GM21737 (cell line): ENCODE measurements at regions not wholly inside any gene's neighbourhood (a gene's known extent, or its start where the extent isn't known, plus 50 kb on each side); places are given as distances from the start of the nearest gene placed in this dataset.
"Not testable (repeated sequence)": the region's sequence is repeated elsewhere in the genome, so short reads cannot be mapped to it uniquely, and the experiment has no call there.

Experiments
- ATAC-seq: cut with Tn5 transposase; IDR thresholded peaks from one replicate; pipeline ENCODE4 v1.9.1; 2021; ENCODE audit warnings: mild to moderate bottlenecking, moderate library complexity; ENCODE audit not compliant: unreplicated experiment

DNA sequence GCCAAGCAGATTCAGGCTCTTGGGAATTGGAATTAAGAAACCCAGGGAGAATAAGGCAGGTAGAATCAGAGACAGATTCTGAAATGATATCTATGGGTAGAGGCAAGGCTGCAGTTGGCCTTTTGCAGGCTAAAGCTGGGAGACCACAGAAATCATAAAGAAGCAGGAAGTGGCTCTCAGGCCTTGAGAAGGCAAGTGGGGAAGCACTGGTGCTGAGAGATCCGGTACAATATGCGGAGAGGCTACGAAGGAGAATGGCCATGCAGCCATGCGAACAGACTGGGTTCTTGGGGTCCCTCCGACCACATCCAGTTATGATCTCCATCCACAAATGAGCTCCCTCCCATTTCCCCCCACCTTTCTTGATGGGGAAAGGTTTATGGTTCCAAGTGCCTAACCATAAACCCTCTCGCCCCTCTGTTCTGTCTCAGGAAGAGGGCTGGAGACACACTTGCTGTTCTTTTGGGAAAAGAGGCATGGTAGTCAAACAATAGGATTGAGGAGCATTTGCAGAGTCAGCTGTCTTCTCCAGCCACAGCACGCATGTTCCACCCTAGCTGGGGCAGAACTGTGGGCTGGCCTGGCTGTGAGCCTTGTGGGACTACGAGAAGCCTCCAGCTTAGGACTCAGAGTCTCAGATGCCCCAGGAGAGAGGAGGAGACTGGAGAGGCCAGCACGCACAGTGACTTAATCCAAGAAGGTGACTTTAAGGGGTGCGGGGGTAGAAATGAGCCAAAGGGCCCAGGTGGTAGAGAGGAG, 99.6 kb downstream of the RPLP1 start:
- ATAC-seq, result no peak

GRCh38 chr15:69553686-69554085, 101.1 kb downstream of the RPLP1 start:
- no peak for ATAC-seq

DNA sequence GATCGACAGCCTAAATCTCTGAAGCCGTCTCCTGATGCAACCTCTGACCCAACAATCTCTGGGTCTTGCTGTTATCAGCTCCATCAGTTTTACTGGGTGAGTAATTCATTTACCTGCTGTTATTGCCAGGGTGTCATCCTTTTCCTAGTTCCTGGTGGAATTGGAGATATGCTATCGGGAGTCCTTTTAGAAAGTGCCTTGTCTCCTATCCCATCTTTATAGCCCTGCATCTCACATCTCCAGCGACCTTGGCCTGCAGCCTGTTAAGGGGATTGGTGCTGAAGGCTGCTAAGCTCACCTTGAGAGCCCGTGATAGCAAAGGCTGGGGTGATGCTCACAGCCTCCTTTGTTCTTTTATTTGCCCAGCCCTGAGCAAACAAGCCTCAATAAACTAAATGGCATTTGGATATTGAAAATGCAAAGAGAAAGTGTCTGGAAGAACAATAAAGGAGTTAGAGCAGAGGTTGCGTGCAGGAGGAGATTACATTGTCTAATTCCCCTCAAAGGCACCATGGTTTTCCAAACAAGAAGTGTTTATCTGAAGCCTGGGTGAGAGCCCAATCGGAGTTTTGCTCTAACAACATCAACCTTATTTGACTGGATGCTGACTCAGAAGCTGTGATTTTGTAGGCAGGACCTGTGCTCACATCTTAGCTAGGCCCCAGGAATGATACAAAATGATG, 101.8 kb downstream of the RPLP1 start:
- no peak for ATAC-seq

- ATAC-seq, result no peak
Measured at GRCh38 chr15:69555080-69555479, 102.5 kb downstream of the RPLP1 start.

GRCh38 chr15:69556344-69556743, 103.7 kb downstream of the RPLP1 start:
- ATAC-seq, result no peak

GRCh38 chr15:69557020-69557706, 104.5 kb downstream of the RPLP1 start:
- no peak for ATAC-seq

GRCh38 chr15:69557707-69558409, 105.2 kb downstream of the RPLP1 start:
- no peak for ATAC-seq

DNA sequence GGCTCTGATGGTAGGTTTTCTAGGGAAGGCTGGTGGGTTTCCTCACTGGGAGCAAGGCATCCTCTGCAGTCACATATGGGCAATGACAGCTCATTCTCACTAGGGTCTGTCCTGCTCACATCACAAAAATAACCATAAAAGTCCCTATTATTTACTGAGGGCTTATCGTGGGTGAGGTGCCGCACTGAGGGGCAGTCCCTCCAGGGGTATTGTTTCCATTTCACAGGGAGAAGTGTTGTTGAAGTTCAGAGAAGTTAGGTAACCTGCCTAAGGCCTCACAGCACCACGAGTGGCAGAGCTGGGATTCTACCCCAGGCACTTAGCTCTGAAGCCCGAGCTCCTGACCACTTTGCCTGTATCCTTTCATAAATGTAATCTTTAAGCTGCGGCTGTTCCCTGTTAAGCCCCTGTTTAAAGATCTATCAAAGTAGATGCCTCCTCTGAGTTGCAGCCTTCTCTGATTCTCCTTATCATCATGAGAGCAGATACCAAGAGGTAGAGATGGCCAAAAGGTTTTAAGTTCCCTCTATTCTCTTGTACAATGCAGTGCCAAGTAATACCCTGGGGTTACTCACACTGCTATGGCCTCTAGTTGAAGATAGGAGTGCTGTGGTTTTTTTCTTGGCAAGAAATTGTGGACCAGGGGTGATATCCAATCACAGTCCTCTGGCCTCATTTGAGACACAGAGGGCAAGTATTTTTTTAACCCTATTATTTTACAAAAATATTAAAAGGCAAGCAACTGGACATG, 107.0 kb downstream of the RPLP1 start:
- no peak for ATAC-seq

- no peak for ATAC-seq
Measured at GRCh38 chr15:69561071-69561784, 108.6 kb downstream of the RPLP1 start.

DNA sequence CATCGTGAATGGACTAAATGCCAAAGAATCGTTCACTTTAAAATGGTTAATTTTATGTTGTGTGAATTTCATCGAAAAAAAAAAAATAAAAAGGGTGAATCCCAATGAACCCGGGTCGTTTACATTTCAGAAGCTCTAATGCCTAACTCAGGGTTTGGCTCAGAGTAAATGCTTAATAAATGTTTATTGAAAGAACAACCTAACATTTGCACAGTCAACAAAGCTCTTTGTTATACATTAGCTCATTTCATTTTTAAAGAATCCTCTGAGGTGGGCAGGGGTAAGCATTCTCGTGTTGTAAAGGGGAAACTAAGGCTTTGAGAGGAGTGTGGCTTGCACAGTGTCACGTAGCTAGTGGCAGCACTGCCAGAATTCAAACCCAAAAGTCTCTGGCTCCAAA, 109.5 kb downstream of the RPLP1 start:
- ATAC-seq, result no peak

DNA sequence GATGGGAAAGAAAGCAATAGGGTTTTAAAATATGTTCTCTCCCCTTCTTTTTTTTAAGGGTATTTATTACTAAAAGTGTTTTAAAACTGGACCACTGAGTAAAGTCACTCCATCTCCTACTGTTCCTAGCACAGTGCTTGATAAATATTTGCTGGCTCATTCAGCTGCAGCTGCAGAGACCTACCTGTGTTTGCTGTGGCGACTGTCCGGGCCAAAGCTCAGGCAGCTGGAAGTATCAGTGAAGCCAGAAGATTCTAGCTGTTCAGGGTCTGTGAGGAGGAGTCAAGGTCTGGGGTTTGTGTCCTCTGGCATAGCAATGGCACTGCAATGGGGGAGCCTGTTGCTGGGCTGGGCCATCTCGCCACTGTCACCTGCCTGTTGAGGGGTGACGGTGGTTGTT, 109.9 kb downstream of the RPLP1 start:
- ATAC-seq, result no peak

GRCh38 chr15:69565066-69565655, 112.5 kb downstream of the RPLP1 start:
- no peak for ATAC-seq

- ATAC-seq, result not testable (repeated sequence)
Measured at GRCh38 chr15:69567238-69567760, 114.7 kb downstream of the RPLP1 start.

GRCh38 chr15:69568173-69569009, 115.8 kb downstream of the RPLP1 start:
- no peak for ATAC-seq

- ATAC-seq, result no peak
Measured at GRCh38 chr15:69570454-69570853, 117.8 kb downstream of the RPLP1 start.

DNA sequence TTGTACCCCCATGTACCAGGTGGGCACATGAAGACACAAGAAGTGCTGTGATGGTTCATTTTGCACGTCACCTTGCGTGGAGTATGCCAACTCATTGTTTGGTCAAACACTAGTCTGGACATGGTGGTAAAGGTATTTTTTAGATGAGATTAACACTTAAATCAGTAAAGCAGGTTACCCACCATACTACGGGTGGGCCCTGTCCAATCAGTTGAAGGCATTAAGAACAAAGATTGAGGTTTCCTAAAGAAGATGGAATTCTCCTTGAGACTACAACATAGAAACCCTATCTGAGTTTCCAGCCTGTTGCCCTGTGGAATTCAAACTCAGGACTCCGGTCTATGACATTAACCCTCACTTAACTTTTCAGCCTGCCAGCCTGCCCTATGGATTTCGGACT, 118.4 kb downstream of the RPLP1 start:
- ATAC-seq, result no peak

- ATAC-seq, result not testable (repeated sequence)
Measured at GRCh38 chr15:69573278-69573677, 120.7 kb downstream of the RPLP1 start.

DNA sequence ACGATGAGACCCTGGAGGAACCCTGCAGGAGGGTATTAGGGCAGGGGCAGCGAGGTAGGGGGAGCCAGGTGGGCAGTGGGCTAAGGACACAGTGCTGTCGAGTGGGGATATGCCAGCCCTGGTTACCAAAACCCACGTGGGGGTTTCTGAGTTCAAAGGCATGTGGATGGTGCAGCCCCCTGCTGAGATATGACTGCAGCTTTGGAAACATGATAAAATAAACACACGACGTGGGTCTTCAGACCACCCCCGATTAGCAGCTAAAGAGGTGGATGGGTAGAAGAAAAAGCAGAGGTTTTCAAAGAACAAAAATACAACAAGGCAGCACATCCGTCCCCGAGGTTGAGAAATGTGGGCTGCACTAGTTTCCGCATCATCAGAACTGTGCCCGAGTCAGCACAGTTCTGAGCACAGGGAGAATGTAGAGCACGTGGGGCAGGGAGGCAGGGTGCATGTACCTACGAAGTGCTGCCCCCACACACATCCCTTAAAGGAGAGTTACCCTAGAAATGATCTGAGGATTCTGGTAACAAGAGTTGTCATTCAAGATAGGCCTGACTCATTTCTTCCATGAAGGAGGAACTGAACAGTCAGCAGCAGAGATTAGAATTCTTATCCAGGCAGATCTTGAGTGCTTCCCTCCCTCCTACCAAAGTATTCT, 121.3 kb downstream of the RPLP1 start:
- ATAC-seq, result no peak
